ENCODE measurements at regions not wholly inside any gene's neighbourhood (a gene's known extent, or its start where the extent isn't known, plus 50 kb on each side); places are given as distances from the start of the nearest gene placed in this dataset.

DNA sequence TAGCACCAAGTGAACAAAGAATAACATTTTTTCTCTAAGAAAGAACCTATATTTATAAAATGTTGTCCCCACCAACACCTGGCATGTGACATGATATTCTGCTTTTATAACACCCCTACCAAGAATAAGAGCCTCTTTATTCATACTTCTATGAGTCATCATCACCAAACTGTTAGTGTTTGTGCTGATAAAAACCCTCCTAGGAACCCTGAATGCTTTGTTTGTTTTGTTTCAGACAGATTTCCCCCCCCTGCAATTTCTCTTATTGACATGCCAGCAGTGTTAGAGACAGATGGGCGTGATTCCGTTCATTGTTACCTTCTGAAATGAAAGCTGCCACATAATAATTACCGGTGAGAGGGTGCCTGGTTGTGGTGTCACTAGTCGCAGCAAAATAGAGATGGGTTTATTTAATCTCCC lies 651.1 kb downstream of the SORCS1 start:
- TF ChIP-seq, protein P1, sequence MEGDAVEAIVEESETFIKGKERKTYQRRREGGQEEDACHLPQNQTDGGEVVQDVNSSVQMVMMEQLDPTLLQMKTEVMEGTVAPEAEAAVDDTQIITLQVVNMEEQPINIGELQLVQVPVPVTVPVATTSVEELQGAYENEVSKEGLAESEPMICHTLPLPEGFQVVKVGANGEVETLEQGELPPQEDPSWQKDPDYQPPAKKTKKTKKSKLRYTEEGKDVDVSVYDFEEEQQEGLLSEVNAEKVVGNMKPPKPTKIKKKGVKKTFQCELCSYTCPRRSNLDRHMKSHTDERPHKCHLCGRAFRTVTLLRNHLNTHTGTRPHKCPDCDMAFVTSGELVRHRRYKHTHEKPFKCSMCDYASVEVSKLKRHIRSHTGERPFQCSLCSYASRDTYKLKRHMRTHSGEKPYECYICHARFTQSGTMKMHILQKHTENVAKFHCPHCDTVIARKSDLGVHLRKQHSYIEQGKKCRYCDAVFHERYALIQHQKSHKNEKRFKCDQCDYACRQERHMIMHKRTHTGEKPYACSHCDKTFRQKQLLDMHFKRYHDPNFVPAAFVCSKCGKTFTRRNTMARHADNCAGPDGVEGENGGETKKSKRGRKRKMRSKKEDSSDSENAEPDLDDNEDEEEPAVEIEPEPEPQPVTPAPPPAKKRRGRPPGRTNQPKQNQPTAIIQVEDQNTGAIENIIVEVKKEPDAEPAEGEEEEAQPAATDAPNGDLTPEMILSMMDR (IDR thresholded peaks at IDR 0.05): no peak
- TF ChIP-seq POLR2AphosphoS5 (IDR thresholded peaks at IDR 0.05) (no peak), POLR2A (IDR thresholded peaks at IDR 0.05; ENCODE audit: low read depth) (no peak)

Measured in esophagus muscularis mucosa (tissue), 3 donors.